GM12878 (cell line): ENCODE measurements at regions not wholly inside any gene's neighbourhood (a gene's known extent, or its start where the extent isn't known, plus 50 kb on each side); places are given as distances from the start of the nearest gene placed in this dataset.

ENCODE experiments used
- ATAC-seq: fragments of 200-7000 bp; cut with Tn5 transposase; 3 replicates; pipeline ENCODE4 v1.9.1; 2020; ENCODE audit warnings: mild to moderate bottlenecking, moderate library complexity
- BruUV-seq: library from RNA; stranded (reverse); fragments of 400-500 nt; replicated peaks from 2 replicates; lab custom pipeline; 2021; lab: Mats Ljungman, UMichigan
- CTCF ChIA-PET: fragments of 300-600 bp; sonication (Branson Sonifier 250); formaldehyde crosslinking; extraction: SDS; loops from one replicate; lab custom pipeline; 2021; ENCODE audit warnings: inconsistent platforms; lab: Yijun Ruan, JAX
- POLR2A ChIA-PET: fragments of 350-600 bp; formaldehyde crosslinking; extraction: SDS; loops from one replicate; lab custom pipeline; 2021; ENCODE audit warnings: inconsistent platforms; lab: Charles Lee
- RAD21 ChIA-PET: fragments of 300-600 bp; sonication (Branson Sonifier 250); formaldehyde crosslinking; loops from one replicate; lab custom pipeline; 2023; ENCODE audit warnings: antibody characterized with exemption; ENCODE audit not compliant: unreplicated experiment; lab: Charles Lee
- SMC1A ChIA-PET: fragments of 300-600 bp; sonication (Branson Sonifier 250); formaldehyde crosslinking; loops from one replicate; lab custom pipeline; 2023; ENCODE audit not compliant: unreplicated experiment, uncharacterized antibody; lab: Charles Lee
- DNase-seq: peaks from one replicate; pipeline ENCODE4 v3.0.0-alpha.2; 2011; ENCODE audit warnings: low read depth, low spot score
- FAIRE-seq: peaks from 3 replicates; lab custom pipeline; 2011; peaks lifted over from hg19 to GRCh38; lab: Jason Lieb, UNC
- H2AFZ ChIP-seq: 2 replicates; pipeline ENCODE4 v1.6.0; 2011; ENCODE audit warnings: low read depth, low read length, control low read depth; ENCODE audit not compliant: control insufficient read depth
- H3K27ac ChIP-seq: 2 replicates; pipeline ENCODE4 v1.5.1; 2011; ENCODE audit warnings: control low read depth; ENCODE audit not compliant: control insufficient read depth, insufficient read depth
- H3K27me3 ChIP-seq, 2 experiments: replicated peaks in 1 of 2; 2 replicates each; pipeline versions ENCODE4 v1.6.0 to v1.6.1; 2011; ENCODE audit warnings: low read length in 1 of 2; ENCODE audit not compliant: control insufficient read depth in 2 of 2, insufficient read depth in 2 of 2
- H3K36me3 ChIP-seq, 2 experiments: 2 replicates each; pipeline ENCODE4 v1.5.1; 2011; ENCODE audit warnings: low read length in 1 of 2; ENCODE audit not compliant: control insufficient read depth in 2 of 2, insufficient read depth in 2 of 2
- H3K4me1 ChIP-seq: 2 replicates; pipeline ENCODE4 v1.6.1; 2011; ENCODE audit warnings: mild to moderate bottlenecking, low read length, moderate library complexity, mixed read lengths; ENCODE audit not compliant: control insufficient read depth, insufficient read depth
- H3K4me2 ChIP-seq: 2 replicates; pipeline ENCODE4 v1.6.0; 2011; ENCODE audit warnings: control low read depth; ENCODE audit not compliant: control insufficient read depth, insufficient read depth
- H3K4me3 ChIP-seq: fragments of 200-600 bp; sonication (generic); 2 replicates; pipeline ENCODE4 v1.5.1; 2016
- H3K79me2 ChIP-seq: 2 replicates; pipeline ENCODE4 v1.6.0; 2011; ENCODE audit warnings: low read length; ENCODE audit not compliant: control insufficient read depth, insufficient read depth
- H3K9ac ChIP-seq: 2 replicates; pipeline ENCODE4 v1.8.0; 2011; ENCODE audit warnings: low read length, control low read depth, mixed read lengths; ENCODE audit not compliant: control insufficient read depth, insufficient read depth
- H3K9me3 ChIP-seq: replicated peaks from 3 replicates; pipeline ENCODE4 v1.5.1; 2011; ENCODE audit warnings: mild to moderate bottlenecking, low read length; ENCODE audit not compliant: control insufficient read depth, insufficient read depth
- H4K20me1 ChIP-seq: 2 replicates; pipeline ENCODE4 v1.6.0; 2011; ENCODE audit not compliant: control insufficient read depth, insufficient read depth
- BCL11A ChIP-seq: IDR thresholded peaks from 2 replicates; pipeline ENCODE4 v1.6.1; 2011; ENCODE audit warnings: low read depth, low read length
- DPF2 ChIP-seq: fragments of 450-650 bp; IDR thresholded peaks from 2 replicates; pipeline ENCODE4 v1.6.1; 2017; ENCODE audit warnings: mild to moderate bottlenecking
- IKZF2 ChIP-seq, 2 experiments: fragments of 450-650 bp; IDR thresholded peaks; 2 replicates each; pipeline ENCODE4 v1.6.1; 2017; ENCODE audit warnings: mild to moderate bottlenecking in 2 of 2, moderate library complexity in 2 of 2
- NRF1 ChIP-seq: conservative IDR thresholded peaks from 2 replicates; pipeline ENCODE4 v1.6.1; 2011; ENCODE audit warnings: mild to moderate bottlenecking, low read depth, low read length, improper control_type of control experiment
- RAD21 ChIP-seq: IDR thresholded peaks from 2 replicates; pipeline ENCODE4 v1.6.1; 2011; ENCODE audit warnings: mild to moderate bottlenecking, low read depth, low read length, moderate library complexity; ENCODE audit not compliant: insufficient read depth
- SMARCA5 ChIP-seq: fragments of 450-650 bp; IDR thresholded peaks from 2 replicates; pipeline ENCODE4 v1.6.1; 2017; ENCODE audit warnings: mild to moderate bottlenecking
- SMC3 ChIP-seq: IDR thresholded peaks from 2 replicates; pipeline ENCODE4 v1.6.1; 2011; ENCODE audit warnings: low read length, improper control_type of control experiment, borderline replicate concordance
- ZBED1 ChIP-seq: IDR thresholded peaks from 2 replicates; pipeline ENCODE4 v1.6.1; 2016; ENCODE audit warnings: borderline replicate concordance
- ZNF24 ChIP-seq: fragments of 450-650 bp; IDR thresholded peaks from 2 replicates; pipeline ENCODE4 v1.6.1; 2017; ENCODE audit warnings: antibody characterized with exemption, mild to moderate bottlenecking
- WGBS: methylation state at CpG from one replicate; pipeline ENCODE4 v1.1.6; 2016; ENCODE audit warnings: low lambda C conversion rate; ENCODE audit not compliant: insufficient replicate concordance, insufficient coverage; ENCODE audit errors: missing lambda C conversion rate; 5-methylcytosine and 5-hydroxymethylcytosine counted together
- in situ Hi-C: fragments of 300-500 bp; cut with MboI; formaldehyde crosslinking; loops from 9 replicates; pipeline ENCODE4 v1.14.3; 2018; ENCODE audit warnings: mixed read lengths
- intact Hi-C: fragments of 100-400 bp; cut with micrococcal nuclease; formaldehyde crosslinking; loops from one replicate; pipeline ENCODE4 v1.14.2; 2022; ENCODE audit not compliant: unreplicated experiment
- TF ChIP-seq, protein P1 (sequence below): fragments of 450-650 bp; IDR thresholded peaks from 2 replicates; pipeline ENCODE4 v1.6.1; 2016; ENCODE audit warnings: mild to moderate bottlenecking
- TF ChIP-seq, protein P2 (sequence below): fragments of 450-650 bp; conservative IDR thresholded peaks from 2 replicates; pipeline ENCODE4 v1.6.1; 2017; ENCODE audit warnings: mild to moderate bottlenecking, moderate library complexity
- TF ChIP-seq, protein P3 (sequence below): fragments of 450-650 bp; IDR thresholded peaks from 2 replicates; pipeline ENCODE4 v1.6.1; 2017; ENCODE audit warnings: antibody characterized with exemption, mild to moderate bottlenecking, moderate library complexity

DNA sequence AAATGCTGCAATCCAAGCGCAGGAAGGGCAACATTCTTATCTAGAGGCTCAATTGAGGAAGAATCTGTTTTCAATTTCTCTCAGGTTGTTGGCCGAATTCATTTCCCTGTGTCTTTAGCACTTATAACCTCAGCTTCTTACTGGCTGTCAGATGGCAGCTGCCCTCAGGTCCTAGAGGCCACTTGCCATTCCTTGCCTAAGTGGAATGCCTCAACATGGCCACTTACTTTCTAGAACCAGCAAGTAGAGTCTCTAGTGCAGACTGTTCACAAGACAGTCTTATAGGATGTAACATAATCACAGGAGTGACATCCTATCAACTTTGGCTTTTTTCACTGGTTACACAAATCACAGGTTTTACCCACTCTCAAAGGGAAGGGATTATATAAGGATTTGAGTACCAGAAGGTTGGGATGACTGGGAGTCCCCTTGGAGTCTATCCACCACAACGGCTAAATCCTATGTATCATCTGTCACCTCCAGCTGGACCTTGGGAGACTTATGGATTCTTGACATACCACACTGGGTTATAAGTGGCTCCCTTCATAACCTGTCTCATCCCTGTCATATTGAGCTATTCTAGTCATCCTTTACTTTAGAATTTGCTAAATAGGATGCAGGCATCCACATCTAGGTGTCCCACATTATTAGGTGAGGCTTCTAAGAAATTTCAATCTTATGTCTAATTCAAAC, 297.9 kb upstream of the CTSO start:
- FAIRE-seq (no peak), DNase-seq (no peak), ATAC-seq (no peak)
- Histone ChIP-seq H3K9ac (no peak overlapping the region), H3K9me3 (no peaks in the 10 kb centered on the region), H3K79me2 (no peaks in the 10 kb centered on the region), H3K4me3 (no peak overlapping the region), H3K27me3 (no peaks in the 10 kb centered on the region), H3K36me3 (no peaks in the 10 kb centered on the region), H3K4me1 (no peaks in the 10 kb centered on the region), H3K4me2 (no peak overlapping the region), H4K20me1 (no peaks in the 10 kb centered on the region), H3K27ac (no peak overlapping the region), H2AFZ (no peak overlapping the region)
- 18% methylated on average over 3 of the region's 3 CpGs for WGBS
- CTCF ChIA-PET: interaction anchor here (1.1 to 1.5 kb wide), 2 partner anchors 10 to 83 kb away, joined by 3 to 4 read pairs; no protein-coding TSS in a partner anchor
- SMC1A ChIA-PET: interaction anchor here (0.7 kb wide), 2 partner anchors 27 to 118 kb away, joined by 3 read pairs; no protein-coding TSS in a partner anchor
- no peak for TF ChIP-seq ZNF24
- TF ChIP-seq SMARCA5: no peak
- no peak for TF ChIP-seq SMC3
- TF ChIP-seq, protein P1, sequence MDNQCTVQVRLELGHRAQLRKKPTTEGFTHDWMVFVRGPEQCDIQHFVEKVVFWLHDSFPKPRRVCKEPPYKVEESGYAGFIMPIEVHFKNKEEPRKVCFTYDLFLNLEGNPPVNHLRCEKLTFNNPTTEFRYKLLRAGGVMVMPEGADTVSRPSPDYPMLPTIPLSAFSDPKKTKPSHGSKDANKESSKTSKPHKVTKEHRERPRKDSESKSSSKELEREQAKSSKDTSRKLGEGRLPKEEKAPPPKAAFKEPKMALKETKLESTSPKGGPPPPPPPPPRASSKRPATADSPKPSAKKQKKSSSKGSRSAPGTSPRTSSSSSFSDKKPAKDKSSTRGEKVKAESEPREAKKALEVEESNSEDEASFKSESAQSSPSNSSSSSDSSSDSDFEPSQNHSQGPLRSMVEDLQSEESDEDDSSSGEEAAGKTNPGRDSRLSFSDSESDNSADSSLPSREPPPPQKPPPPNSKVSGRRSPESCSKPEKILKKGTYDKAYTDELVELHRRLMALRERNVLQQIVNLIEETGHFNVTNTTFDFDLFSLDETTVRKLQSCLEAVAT: no peak
- in situ Hi-C loops (no loop called here), intact Hi-C loops (no loop called here)
- POLR2A ChIA-PET: interaction anchor here (0.6 kb wide), 1 partner anchor 864 kb away, joined by 3 read pairs; no protein-coding TSS in a partner anchor
- BruUV-seq: no TSS peak
- RAD21 ChIA-PET: no interaction called here

DNA sequence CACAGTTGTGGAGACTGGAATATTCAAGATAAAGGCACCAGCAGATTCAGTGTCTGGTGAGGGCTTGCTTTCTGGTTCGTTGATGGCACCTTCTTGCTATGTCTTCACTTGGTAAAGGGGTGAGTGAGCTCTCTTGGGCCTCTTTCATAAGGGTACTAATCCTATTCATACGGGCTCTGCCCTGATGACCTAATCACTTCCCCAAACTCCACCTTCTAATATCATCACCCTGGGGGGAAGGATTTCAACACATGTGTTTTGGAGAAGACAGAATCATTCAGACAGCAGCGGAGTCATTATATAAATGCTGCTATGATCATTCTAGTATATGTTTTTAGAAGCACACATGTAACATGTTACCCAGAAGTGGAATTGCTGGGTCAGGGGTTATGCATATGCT, 295.3 kb upstream of the CTSO start:
- Histone ChIP-seq H2AFZ (no peak overlapping the region), H3K36me3 (no peaks in the 10 kb centered on the region), H3K79me2 (no peaks in the 10 kb centered on the region), H3K9me3 (no peaks in the 10 kb centered on the region), H3K4me2 (no peak overlapping the region), H4K20me1 (no peaks in the 10 kb centered on the region), H3K4me3 (no peak overlapping the region), H3K27ac (no peak overlapping the region), H3K27me3 (no peaks in the 10 kb centered on the region), H3K4me1 (no peaks in the 10 kb centered on the region), H3K9ac (no peak overlapping the region)
- SMC1A ChIA-PET: interaction anchor here (2.2 kb wide), 1 partner anchor 10 kb away, joined by 4 read pairs; no protein-coding TSS in a partner anchor
- CTCF ChIA-PET: no interaction called here
- intact Hi-C loops: no loop called here
- ATAC-seq (no peak), DNase-seq (no peak), FAIRE-seq (no peak)
- POLR2A ChIA-PET: no interaction called here
- in situ Hi-C loops: no loop called here
- BruUV-seq: no TSS peak
- RAD21 ChIA-PET: no interaction called here
- 24% methylated on average over 3 of the region's 3 CpGs for WGBS
- TF ChIP-seq, protein P2, sequence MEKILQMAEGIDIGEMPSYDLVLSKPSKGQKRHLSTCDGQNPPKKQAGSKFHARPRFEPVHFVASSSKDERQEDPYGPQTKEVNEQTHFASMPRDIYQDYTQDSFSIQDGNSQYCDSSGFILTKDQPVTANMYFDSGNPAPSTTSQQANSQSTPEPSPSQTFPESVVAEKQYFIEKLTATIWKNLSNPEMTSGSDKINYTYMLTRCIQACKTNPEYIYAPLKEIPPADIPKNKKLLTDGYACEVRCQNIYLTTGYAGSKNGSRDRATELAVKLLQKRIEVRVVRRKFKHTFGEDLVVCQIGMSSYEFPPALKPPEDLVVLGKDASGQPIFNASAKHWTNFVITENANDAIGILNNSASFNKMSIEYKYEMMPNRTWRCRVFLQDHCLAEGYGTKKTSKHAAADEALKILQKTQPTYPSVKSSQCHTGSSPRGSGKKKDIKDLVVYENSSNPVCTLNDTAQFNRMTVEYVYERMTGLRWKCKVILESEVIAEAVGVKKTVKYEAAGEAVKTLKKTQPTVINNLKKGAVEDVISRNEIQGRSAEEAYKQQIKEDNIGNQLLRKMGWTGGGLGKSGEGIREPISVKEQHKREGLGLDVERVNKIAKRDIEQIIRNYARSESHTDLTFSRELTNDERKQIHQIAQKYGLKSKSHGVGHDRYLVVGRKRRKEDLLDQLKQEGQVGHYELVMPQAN: no peak
- TF ChIP-seq DPF2: no peak
- no peak for TF ChIP-seq NRF1
- TF ChIP-seq RAD21: no peak
- TF ChIP-seq BCL11A: no peak
- TF ChIP-seq IKZF2 (IDR thresholded peaks at IDR 0.05): no peak
- TF ChIP-seq, protein P3, sequence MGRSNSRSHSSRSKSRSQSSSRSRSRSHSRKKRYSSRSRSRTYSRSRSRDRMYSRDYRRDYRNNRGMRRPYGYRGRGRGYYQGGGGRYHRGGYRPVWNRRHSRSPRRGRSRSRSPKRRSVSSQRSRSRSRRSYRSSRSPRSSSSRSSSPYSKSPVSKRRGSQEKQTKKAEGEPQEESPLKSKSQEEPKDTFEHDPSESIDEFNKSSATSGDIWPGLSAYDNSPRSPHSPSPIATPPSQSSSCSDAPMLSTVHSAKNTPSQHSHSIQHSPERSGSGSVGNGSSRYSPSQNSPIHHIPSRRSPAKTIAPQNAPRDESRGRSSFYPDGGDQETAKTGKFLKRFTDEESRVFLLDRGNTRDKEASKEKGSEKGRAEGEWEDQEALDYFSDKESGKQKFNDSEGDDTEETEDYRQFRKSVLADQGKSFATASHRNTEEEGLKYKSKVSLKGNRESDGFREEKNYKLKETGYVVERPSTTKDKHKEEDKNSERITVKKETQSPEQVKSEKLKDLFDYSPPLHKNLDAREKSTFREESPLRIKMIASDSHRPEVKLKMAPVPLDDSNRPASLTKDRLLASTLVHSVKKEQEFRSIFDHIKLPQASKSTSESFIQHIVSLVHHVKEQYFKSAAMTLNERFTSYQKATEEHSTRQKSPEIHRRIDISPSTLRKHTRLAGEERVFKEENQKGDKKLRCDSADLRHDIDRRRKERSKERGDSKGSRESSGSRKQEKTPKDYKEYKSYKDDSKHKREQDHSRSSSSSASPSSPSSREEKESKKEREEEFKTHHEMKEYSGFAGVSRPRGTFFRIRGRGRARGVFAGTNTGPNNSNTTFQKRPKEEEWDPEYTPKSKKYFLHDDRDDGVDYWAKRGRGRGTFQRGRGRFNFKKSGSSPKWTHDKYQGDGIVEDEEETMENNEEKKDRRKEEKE: no peak
- TF ChIP-seq ZBED1: no peak
